GM12875 (cell line): ENCODE measurements at regions not wholly inside any gene's neighbourhood (a gene's known extent, or its start where the extent isn't known, plus 50 kb on each side); places are given as distances from the start of the nearest gene placed in this dataset.
"Not testable (repeated sequence)": the region's sequence is repeated elsewhere in the genome, so short reads cannot be mapped to it uniquely, and the experiment has no call there.

Source experiments
- H3K4me3 ChIP-seq: one replicate; pipeline ENCODE4 v1.5.1; 2011; ENCODE audit warnings: low read depth, low read length, control low read depth
- TF ChIP-seq, protein P1 (sequence below): IDR thresholded peaks from 2 replicates; pipeline ENCODE4 v1.5.1; 2011; ENCODE audit warnings: low read depth, mild to moderate bottlenecking, control low read depth, inconsistent platforms, low read length, moderate library complexity, borderline replicate concordance; ENCODE audit not compliant: insufficient read depth

DNA sequence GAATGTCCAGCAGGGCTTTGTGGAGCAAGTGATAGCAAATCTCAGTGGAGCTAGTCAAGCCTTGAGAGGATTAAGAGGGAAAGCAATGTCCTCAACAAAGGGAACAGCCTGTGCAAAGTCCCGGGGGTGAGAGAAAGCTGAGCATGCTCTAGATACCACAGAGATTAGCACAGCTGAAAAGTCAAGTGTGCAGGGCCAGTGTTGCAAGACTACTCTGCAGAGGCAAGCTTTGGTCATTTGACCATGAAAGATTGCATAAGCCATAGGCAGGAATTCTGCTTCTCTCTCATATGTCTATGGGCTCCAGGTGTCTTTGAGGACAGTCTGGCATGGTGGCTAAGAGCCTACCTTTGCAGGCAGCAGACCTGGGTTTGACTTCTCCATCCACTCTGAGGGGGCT is 181.0 kb upstream of the JUN start:
- TF ChIP-seq, protein P1, sequence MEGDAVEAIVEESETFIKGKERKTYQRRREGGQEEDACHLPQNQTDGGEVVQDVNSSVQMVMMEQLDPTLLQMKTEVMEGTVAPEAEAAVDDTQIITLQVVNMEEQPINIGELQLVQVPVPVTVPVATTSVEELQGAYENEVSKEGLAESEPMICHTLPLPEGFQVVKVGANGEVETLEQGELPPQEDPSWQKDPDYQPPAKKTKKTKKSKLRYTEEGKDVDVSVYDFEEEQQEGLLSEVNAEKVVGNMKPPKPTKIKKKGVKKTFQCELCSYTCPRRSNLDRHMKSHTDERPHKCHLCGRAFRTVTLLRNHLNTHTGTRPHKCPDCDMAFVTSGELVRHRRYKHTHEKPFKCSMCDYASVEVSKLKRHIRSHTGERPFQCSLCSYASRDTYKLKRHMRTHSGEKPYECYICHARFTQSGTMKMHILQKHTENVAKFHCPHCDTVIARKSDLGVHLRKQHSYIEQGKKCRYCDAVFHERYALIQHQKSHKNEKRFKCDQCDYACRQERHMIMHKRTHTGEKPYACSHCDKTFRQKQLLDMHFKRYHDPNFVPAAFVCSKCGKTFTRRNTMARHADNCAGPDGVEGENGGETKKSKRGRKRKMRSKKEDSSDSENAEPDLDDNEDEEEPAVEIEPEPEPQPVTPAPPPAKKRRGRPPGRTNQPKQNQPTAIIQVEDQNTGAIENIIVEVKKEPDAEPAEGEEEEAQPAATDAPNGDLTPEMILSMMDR: no peak
- no peak overlapping the region for H3K4me3 ChIP-seq

DNA sequence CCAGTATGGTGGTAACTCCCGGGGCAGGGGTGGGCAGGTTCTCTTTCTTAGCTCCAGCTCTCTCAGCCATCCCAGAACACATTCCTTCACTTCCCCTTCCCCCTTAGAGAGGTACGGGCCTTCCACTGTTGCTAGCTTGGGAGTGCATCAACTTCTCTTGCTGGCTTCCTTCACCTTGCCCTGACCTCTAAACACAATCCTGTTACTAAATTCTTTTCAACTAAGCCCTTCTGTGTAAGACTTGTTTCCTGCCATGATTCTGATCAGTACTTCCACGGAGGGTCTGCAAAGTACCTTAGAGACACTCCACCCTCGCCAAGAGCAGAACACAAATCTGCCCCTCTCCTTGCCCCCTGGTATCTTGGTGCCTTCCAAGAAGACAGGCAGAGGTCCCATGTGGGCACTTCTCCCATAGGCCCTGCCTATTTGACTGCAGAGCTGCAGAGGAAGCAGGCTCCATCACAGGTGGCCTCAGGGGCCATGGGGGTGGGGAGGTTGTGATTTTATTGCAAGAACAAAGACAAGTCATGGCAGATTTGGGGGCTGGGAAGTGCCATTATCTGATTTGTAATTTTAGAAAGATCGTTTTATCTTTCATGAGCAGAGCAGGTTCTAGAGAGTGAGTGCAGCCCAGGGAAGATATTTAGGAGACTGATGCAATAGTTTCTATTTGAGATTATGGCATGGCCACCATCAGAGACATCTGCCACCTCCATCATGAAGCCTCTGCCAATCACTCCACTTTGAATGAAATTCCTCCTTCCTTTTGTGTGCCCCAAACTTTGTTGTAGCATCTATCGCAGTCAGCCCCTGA is 182.5 kb upstream of the JUN start:
- no peak overlapping the region for H3K4me3 ChIP-seq
- TF ChIP-seq, protein P1: no peak

DNA sequence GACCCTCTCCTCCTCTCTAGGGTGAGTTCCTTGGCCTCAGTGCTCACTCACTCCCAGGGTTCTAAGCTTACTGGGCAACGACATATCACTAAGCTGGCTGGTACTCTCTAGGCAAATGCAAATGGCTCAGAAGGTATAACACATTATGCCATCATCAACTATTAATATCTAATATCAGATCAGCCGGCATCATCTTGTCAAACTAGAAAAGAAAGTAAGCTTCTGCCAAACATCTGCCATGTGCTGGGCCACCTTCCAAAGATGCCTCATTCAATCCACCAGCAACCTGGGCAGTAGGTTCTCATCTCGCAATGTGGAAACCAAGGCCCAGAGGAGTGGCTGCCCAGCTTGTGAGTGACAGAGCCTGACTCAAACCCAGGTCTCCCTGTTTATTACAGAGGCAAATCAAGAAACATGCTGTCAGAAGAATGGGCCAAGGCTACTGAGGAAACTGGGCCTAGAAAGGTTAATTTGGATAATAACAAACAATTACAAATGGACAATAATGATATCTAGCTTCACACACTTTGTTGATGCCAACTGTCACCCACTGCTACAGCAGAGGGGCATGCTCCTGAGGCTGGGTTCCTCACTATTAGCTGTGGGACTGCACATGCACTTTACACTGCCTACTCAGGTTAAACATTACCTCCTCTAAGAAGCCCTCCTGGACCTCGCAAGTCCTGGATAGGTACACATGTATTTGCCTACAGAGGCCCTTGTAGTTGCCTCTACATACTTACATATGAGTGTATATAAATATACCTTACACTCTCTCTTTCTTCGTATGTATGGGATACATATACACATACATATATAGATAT is 183.3 kb upstream of the JUN start:
- TF ChIP-seq, protein P1: no peak
- H3K4me3 ChIP-seq: no peak overlapping the region

DNA sequence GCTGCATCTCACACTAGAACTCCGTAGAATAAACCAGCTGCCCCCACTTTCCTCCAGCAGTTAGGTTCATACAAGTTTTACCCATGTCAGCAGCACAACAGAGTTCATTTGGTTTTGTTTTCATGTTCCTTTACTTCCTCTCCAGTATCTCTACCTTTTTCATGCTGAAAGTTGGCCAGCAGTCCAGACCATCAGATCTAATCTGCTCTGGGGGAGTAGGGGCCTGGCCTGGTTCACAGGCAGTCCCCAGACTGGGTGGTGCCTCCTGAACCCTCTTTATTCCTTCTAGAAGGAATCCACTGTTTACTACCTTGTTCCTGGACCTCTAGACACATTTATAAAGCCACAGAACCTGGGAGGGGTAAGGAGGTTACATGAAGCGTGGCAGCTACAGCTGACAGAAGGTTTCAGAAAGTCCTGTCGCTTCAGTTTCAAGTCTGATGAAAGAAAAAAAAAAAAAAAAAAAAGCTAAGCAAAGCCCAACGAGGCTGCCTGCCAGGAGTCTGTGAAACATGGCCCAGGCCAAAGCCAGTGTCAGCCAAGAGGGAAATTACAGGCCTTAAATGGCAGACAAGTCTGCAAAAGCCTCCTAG is 184.6 kb upstream of the JUN start:
- TF ChIP-seq, protein P1: no peak

DNA sequence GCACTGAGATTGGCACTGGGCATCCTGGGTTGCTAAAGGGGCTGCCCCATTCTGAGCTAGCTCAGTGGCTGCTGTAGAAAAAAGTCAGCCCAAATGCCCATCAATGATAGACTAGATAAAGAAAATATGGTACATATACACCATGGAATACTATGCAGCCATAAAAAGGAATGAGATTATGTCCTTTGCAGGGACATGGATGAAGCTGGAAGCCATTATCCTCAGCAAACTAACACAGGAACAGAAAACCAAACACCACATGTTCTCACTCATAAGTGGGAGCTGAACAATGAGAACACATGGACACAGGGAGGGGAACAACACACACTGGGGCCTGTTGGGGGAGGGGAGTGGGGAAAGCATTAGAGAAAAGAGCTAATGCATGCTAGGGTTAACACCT is 185.3 kb upstream of the JUN start:
- not testable (repeated sequence) for H3K4me3 ChIP-seq

More for the DNA sequence above, 184.6 kb upstream of the JUN start:
- H3K4me3 ChIP-seq: no peak overlapping the region

DNA sequence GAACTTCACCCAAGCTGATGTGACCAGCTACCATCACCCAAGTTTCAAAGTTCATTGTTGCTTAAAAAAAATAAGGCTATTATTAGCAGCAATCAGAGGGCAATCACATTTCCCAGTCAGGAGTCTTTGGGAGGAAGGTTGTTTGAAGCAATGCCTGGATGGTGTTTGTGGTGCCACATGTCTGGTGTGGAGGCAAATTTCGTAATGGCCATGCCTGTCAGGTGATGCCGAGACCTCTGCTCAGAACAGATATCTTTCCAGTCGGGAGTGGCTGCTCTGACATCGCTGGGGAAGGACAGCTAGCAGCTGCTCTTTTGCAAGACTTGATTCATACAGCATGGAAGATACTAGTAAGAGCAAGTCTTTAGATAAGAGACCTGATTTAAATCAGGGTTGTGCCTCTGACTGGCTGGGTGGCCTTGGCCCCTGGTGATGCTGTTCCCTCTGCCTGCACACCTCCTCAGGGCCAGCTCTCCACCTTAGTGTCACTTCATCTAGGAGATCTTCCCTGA is 187.8 kb upstream of the JUN start:
- TF ChIP-seq, protein P1: no peak
- H3K4me3 ChIP-seq: no peak overlapping the region

DNA sequence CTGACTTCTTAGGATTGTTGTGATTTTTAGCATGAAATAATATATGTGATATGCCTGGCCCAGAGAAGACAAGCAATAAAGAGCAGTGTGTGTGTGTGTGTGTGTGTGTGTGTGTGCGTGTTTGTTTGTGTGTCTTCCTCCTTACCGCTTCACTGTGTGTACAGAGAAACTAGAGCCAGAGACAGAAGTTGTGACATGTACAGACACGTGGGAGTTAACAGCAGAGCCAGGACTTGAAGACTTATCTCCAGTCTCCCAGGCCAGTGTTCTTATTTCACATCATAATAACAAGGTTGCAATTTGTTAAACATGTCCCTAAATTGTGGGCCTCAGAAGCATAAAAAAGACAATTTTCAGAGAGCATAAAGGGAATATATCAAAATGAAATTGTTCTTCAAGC is 192.0 kb upstream of the JUN start:
- TF ChIP-seq, protein P1: no peak
- no peak overlapping the region for H3K4me3 ChIP-seq
